AG04450 (cell line): ENCODE measurements at regions not wholly inside any gene's neighbourhood (a gene's known extent, or its start where the extent isn't known, plus 50 kb on each side); places are given as distances from the start of the nearest gene placed in this dataset.

Experiments used
- CTCF ChIA-PET: fragments of 300-600, 350-600 bp; formaldehyde crosslinking; extraction: SDS; loops from one replicate; lab custom pipeline; 2022; ENCODE audit warnings: antibody characterized with exemption, inconsistent platforms; lab: Charles Lee
- POLR2A ChIA-PET: fragments of 350-600 bp; formaldehyde crosslinking; extraction: SDS; loops from one replicate; lab custom pipeline; 2021; ENCODE audit warnings: antibody characterized with exemption, inconsistent platforms; lab: Yijun Ruan, JAX
- DNase-seq: peaks from one replicate; pipeline ENCODE4 v3.0.0-alpha.2; 2011; ENCODE audit warnings: low read depth, low spot score
- H3K27ac ChIP-seq: one replicate; pipeline ENCODE4 v1.5.1; 2012; ENCODE audit warnings: low read depth, low read length, control low read depth
- H3K27me3 ChIP-seq: one replicate; pipeline ENCODE4 v1.6.0; 2012; ENCODE audit warnings: low read length; ENCODE audit not compliant: control insufficient read depth, insufficient read depth
- H3K4me3 ChIP-seq: 2 replicates; pipeline ENCODE4 v1.5.1; 2011; ENCODE audit warnings: mild to moderate bottlenecking, low read depth, low read length, control low read depth
- H3K9me3 ChIP-seq: 2 replicates; pipeline ENCODE4 v1.5.1; 2012; ENCODE audit warnings: low read length; ENCODE audit not compliant: control insufficient read depth, insufficient read depth
- CTCF ChIP-seq: IDR thresholded peaks from 2 replicates; pipeline ENCODE4 v1.5.1; 2011; ENCODE audit warnings: low read depth, low read length, control low read depth, inconsistent platforms

- no peak overlapping the region for H3K27ac ChIP-seq
- ChIA-PET POLR2A (no interaction called here), CTCF (no interaction called here)
- no peak for TF ChIP-seq CTCF
- H3K4me3 ChIP-seq, result no peak overlapping the region
- H3K27me3 ChIP-seq, result no peaks in the 10 kb centered on the region
- DNase-seq, result no peak
- no peaks in the 10 kb centered on the region for H3K9me3 ChIP-seq
Measured at GRCh38 chrX:118183606-118184005, 67.0 kb upstream of the KLHL13 start.

DNA sequence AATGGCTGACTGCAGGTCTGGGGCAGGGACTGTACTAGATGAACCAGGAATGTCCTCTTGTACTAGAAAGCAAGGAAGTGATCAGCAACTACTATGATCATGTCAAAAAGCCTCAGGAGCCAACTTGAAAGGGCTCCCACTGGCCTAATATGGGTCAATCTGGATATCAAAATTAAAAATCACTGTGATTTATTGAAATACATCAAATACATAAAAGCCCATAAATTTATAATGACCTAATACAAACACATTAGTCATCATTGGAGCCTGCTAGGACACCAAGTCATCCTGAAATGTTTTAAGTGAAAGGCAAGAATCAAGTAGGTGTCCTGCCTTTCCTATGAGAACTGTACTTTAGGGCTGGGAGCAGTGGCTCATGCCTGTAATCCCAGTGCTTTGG is 70.5 kb upstream of the KLHL13 start:
- ChIA-PET CTCF (no interaction called here), POLR2A (no interaction called here)
- H3K27me3 ChIP-seq, result no peaks in the 10 kb centered on the region
- no peak for TF ChIP-seq CTCF
- no peak for DNase-seq
- no peaks in the 10 kb centered on the region for H3K9me3 ChIP-seq
- H3K4me3 ChIP-seq, result no peak overlapping the region
- H3K27ac ChIP-seq, result no peak overlapping the region

GRCh38 chrX:118189000-118189399 is 72.4 kb upstream of the KLHL13 start:
- no peak overlapping the region for H3K27ac ChIP-seq
- ChIA-PET CTCF (no interaction called here), POLR2A (no interaction called here)
- no peaks in the 10 kb centered on the region for H3K9me3 ChIP-seq
- DNase-seq, result no peak
- no peak for TF ChIP-seq CTCF
- no peak overlapping the region for H3K4me3 ChIP-seq
- H3K27me3 ChIP-seq, result no peaks in the 10 kb centered on the region

GRCh38 chrX:118189628-118190027 is 73.0 kb upstream of the KLHL13 start:
- ChIA-PET POLR2A (no interaction called here), CTCF (no interaction called here)
- H3K4me3 ChIP-seq, result no peak overlapping the region
- no peak for DNase-seq
- H3K27ac ChIP-seq, result no peak overlapping the region
- H3K27me3 ChIP-seq, result no peaks in the 10 kb centered on the region
- no peaks in the 10 kb centered on the region for H3K9me3 ChIP-seq
- no peak for TF ChIP-seq CTCF

DNA sequence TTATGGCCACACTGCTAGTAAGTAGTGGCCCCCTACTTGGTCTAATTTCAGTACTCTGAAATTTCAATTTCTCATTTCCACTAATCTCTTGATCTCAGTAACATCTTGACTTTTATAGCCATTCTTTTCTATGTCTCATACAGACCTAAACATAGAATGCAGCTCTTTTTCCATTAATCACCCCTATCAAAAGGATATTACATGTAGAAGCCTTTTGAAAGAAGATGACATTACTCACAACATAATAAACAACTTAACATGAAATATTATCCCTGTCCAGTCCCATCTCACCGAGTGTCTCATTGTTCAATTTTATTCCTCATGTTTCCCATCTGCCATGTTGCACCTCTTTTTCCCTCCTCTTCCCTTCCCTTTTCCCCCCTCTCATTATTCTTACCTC is 81.1 kb upstream of the KLHL13 start:
- Histone ChIP-seq H3K27me3 (no peaks in the 10 kb centered on the region), H3K9me3 (no peaks in the 10 kb centered on the region), H3K4me3 (no peak overlapping the region), H3K27ac (no peak overlapping the region)
- POLR2A ChIA-PET, result no interaction called here
- no peak for TF ChIP-seq CTCF
- DNase-seq, result no peak
- CTCF ChIA-PET, result no interaction called here
